K562 (cell line): ENCODE measurements at regions not wholly inside any gene's neighbourhood (a gene's known extent, or its start where the extent isn't known, plus 50 kb on each side); places are given as distances from the start of the nearest gene placed in this dataset.

Experiments
- ATAC-seq: fragments of 200-7000 bp; cut with Tn5 transposase; 3 replicates; pipeline ENCODE4 v1.9.1; 2020; ENCODE audit warnings: moderate library complexity
- BruUV-seq: library from RNA; stranded (reverse); fragments of 400-500 nt; replicated peaks from 2 replicates; lab custom pipeline; 2021; lab: Mats Ljungman, UMichigan
- CTCF ChIA-PET: fragments of 300-600 bp; formaldehyde crosslinking; extraction: SDS; loops from one replicate; lab custom pipeline; 2021; ENCODE audit warnings: low intra/inter-chr PET ratio; lab: Yijun Ruan, JAX
- POLR2A ChIA-PET: fragments of 300-600, 350-650 bp; sonication (Branson Sonifier 250); formaldehyde crosslinking; extraction: SDS; loops from one replicate; lab custom pipeline; 2021; ENCODE audit warnings: antibody characterized with exemption, inconsistent platforms; lab: Yijun Ruan, JAX
- DNase-seq, 4 experiments: peaks; one replicate each; pipeline versions ENCODE4 v3.0.0 to v3.0.0-alpha.2; 2011 to 2018; ENCODE audit warnings: low spot score in 3 of 4, mixed read lengths in 3 of 4; ENCODE audit errors: extremely low read depth in 1 of 4
- FAIRE-seq: peaks from 2 replicates; lab custom pipeline; 2011; peaks lifted over from hg19 to GRCh38; lab: Jason Lieb, UNC
- H2AFZ ChIP-seq: 2 replicates; pipeline ENCODE4 v1.6.0; 2011; ENCODE audit warnings: low read depth, low read length, control low read depth, inconsistent platforms
- H3K27ac ChIP-seq: fragments of 200-600 bp; 3 replicates; pipeline ENCODE4 v1.8.0; 2011; ENCODE audit warnings: low read depth, mild to moderate bottlenecking, control low read depth, inconsistent platforms, low read length, moderate library complexity, mixed read lengths; ENCODE audit errors: extremely low read depth
- H3K27me3 ChIP-seq, 2 experiments: fragments of 300-600 bp in 1 of 2; 2 replicates in 1 of 2; 3 replicates in 1 of 2; pipeline versions ENCODE4 v1.6.0 to v1.8.0; 2011; ENCODE audit warnings: inconsistent platforms in 2 of 2, low read length in 2 of 2, mild to moderate bottlenecking in 1 of 2, mixed read lengths in 1 of 2, moderate library complexity in 1 of 2; ENCODE audit not compliant: control insufficient read depth in 2 of 2, insufficient read depth in 2 of 2
- H3K36me3 ChIP-seq: fragments of 300-600 bp; 3 replicates; pipeline ENCODE4 v1.8.0; 2011; ENCODE audit warnings: mild to moderate bottlenecking, low read length, inconsistent platforms; ENCODE audit not compliant: control insufficient read depth, insufficient read depth
- H3K4me1 ChIP-seq, 2 experiments: fragments of 200-600 bp in 1 of 2; replicated peaks in 1 of 2; 2 replicates in 1 of 2; 3 replicates in 1 of 2; pipeline versions ENCODE4 v1.5.1 to v1.8.0; 2011; ENCODE audit warnings: inconsistent platforms in 2 of 2, low read length in 2 of 2, mild to moderate bottlenecking in 1 of 2, mixed read lengths in 1 of 2, moderate library complexity in 1 of 2; ENCODE audit not compliant: control insufficient read depth in 2 of 2, insufficient read depth in 2 of 2
- H3K4me2 ChIP-seq: 2 replicates; pipeline ENCODE4 v1.6.1; 2011; ENCODE audit warnings: low read length, control low read depth, inconsistent platforms, mixed read lengths; ENCODE audit not compliant: insufficient read depth
- H3K4me3 ChIP-seq: fragments of 200-600 bp; sonication (generic), shearing (Covaris generic); 2 replicates; pipeline ENCODE4 v1.5.1; 2016; ENCODE audit warnings: control low read depth, inconsistent platforms
- H3K79me2 ChIP-seq: fragments of 200-600 bp; 3 replicates; pipeline ENCODE4 v1.8.0; 2011; ENCODE audit warnings: low read length, inconsistent platforms; ENCODE audit not compliant: control insufficient read depth, insufficient read depth
- H3K9ac ChIP-seq, 2 experiments: 2 replicates each; pipeline versions ENCODE4 v1.6.0 to v1.6.1; 2011; ENCODE audit warnings: low read depth in 2 of 2, low read length in 2 of 2, control low read depth in 1 of 2, inconsistent platforms in 1 of 2, mild to moderate bottlenecking in 1 of 2, mixed read lengths in 1 of 2; ENCODE audit not compliant: insufficient read depth in 1 of 2
- H3K9me1 ChIP-seq: one replicate; pipeline ENCODE4 v1.6.0; 2011; ENCODE audit warnings: inconsistent platforms, mild to moderate bottlenecking, low read length, moderate library complexity; ENCODE audit not compliant: control insufficient read depth, insufficient read depth
- H3K9me3 ChIP-seq: replicated peaks from 2 replicates; pipeline ENCODE4 v1.5.1; 2011; ENCODE audit warnings: low read depth, low read length, inconsistent platforms; ENCODE audit not compliant: control insufficient read depth, insufficient read depth
- H4K20me1 ChIP-seq: replicated peaks from 2 replicates; pipeline ENCODE4 v1.6.1; 2011; ENCODE audit warnings: low read length, inconsistent platforms, mixed read lengths; ENCODE audit not compliant: control insufficient read depth, insufficient read depth
- E2F3 ChIP-seq: fragments of 250-450 bp; sonication (Bioruptor Pico); IDR thresholded peaks from 2 replicates; pipeline ENCODE4 v1.4.0; 2020; ENCODE audit warnings: mild to moderate bottlenecking
- HDAC2 ChIP-seq: fragments of 450-650 bp; IDR thresholded peaks from 2 replicates; pipeline ENCODE4 v1.6.1; 2016; ENCODE audit warnings: mild to moderate bottlenecking
- JUNB ChIP-seq: fragments of 450-650 bp; formaldehyde crosslinking; conservative IDR thresholded peaks from 2 replicates; pipeline ENCODE4 v1.4.0; 2020; ENCODE audit warnings: mild to moderate bottlenecking
- POLR3A ChIP-seq: IDR thresholded peaks from 2 replicates; pipeline ENCODE4 v1.6.1; 2011; ENCODE audit warnings: borderline replicate concordance, mild to moderate bottlenecking, moderate library complexity; ENCODE audit not compliant: insufficient read length, insufficient read depth; ENCODE audit errors: extremely low read depth
- ZNF445 ChIP-seq: fragments of 250-450 bp; sonication (Bioruptor Pico); IDR thresholded peaks from 2 replicates; pipeline ENCODE4 v1.4.0; 2020; ENCODE audit warnings: low read depth, mild to moderate bottlenecking, moderate library complexity
- WGBS: fragments of 100-300 bp; shearing (Covaris generic); methylation state at CpG from one replicate; pipeline ENCODE4 v1.1.6; 2016; ENCODE audit warnings: low coverage, mixed read lengths; ENCODE audit not compliant: insufficient coverage; ENCODE audit errors: missing lambda C conversion rate; 5-methylcytosine and 5-hydroxymethylcytosine counted together
- in situ Hi-C: fragments of 300-500 bp; cut with MboI; formaldehyde crosslinking; loops from 4 replicates; pipeline ENCODE4 v1.15.0; 2018; ENCODE audit warnings: inconsistent platforms, mixed read lengths
- intact Hi-C: fragments of 100-400 bp; cut with micrococcal nuclease; formaldehyde crosslinking; loops from 2 replicates; pipeline ENCODE4 v1.14.2; 2022
- TF ChIP-seq, protein P1 (sequence below), 3 experiments: IDR thresholded peaks in 2 of 3; conservative IDR thresholded peaks in 1 of 3; 2 replicates each; pipeline ENCODE4 v1.5.1; 2011 to 2012; ENCODE audit warnings: low read length in 3 of 3, mild to moderate bottlenecking in 3 of 3, control low read depth in 2 of 3, improper control_type of control experiment in 1 of 3, inconsistent platforms in 1 of 3, low read depth in 1 of 3, mixed read lengths in 1 of 3, moderate library complexity in 1 of 3; ENCODE audit not compliant: insufficient read depth in 2 of 3

- no peak overlapping the region for H3K9ac ChIP-seq
- no TSS peak for BruUV-seq
- intact Hi-C loops, result loop anchor here (5.0 kb wide), 1 partner anchor 759 kb away; no protein-coding TSS in a partner anchor
- H3K9me1 ChIP-seq, result no peaks in the 10 kb centered on the region
- H4K20me1 ChIP-seq, result no peaks in the 10 kb centered on the region
- ATAC-seq (no peak), DNase-seq (no peak), FAIRE-seq (no peak)
- TF ChIP-seq POLR3A, result no peak
- TF ChIP-seq ZNF445 (CRISPR knock-in tag), result no peak
- no peak for TF ChIP-seq E2F3 (CRISPR knock-in tag)
- TF ChIP-seq, protein P1, sequence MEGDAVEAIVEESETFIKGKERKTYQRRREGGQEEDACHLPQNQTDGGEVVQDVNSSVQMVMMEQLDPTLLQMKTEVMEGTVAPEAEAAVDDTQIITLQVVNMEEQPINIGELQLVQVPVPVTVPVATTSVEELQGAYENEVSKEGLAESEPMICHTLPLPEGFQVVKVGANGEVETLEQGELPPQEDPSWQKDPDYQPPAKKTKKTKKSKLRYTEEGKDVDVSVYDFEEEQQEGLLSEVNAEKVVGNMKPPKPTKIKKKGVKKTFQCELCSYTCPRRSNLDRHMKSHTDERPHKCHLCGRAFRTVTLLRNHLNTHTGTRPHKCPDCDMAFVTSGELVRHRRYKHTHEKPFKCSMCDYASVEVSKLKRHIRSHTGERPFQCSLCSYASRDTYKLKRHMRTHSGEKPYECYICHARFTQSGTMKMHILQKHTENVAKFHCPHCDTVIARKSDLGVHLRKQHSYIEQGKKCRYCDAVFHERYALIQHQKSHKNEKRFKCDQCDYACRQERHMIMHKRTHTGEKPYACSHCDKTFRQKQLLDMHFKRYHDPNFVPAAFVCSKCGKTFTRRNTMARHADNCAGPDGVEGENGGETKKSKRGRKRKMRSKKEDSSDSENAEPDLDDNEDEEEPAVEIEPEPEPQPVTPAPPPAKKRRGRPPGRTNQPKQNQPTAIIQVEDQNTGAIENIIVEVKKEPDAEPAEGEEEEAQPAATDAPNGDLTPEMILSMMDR (IDR thresholded peaks at IDR 0.05 in 2 of 3, conservative IDR thresholded peaks at IDR 0.05 in 1 of 3; ENCODE audit: insufficient read depth in 2 of 3, low read depth in 1 of 3, low read length in 3 of 3), result no peak
- no peak for TF ChIP-seq JUNB (CRISPR knock-in tag)
- no peak for TF ChIP-seq HDAC2
- no peak overlapping the region for H3K4me2 ChIP-seq
- H3K4me3 ChIP-seq, result no peak overlapping the region
- 0% methylated on average over 2 of the region's 2 CpGs for WGBS
- H3K4me1 ChIP-seq, result no peaks in the 10 kb centered on the region
- H3K27me3 ChIP-seq, result no peaks in the 10 kb centered on the region
- H3K9me3 ChIP-seq, result no peaks in the 10 kb centered on the region
- H3K36me3 ChIP-seq, result no peaks in the 10 kb centered on the region
- ChIA-PET CTCF (no interaction called here), POLR2A (no interaction called here)
- in situ Hi-C loops, result no loop called here
- no peaks in the 10 kb centered on the region for H3K79me2 ChIP-seq
- no peak overlapping the region for H3K27ac ChIP-seq
- H2AFZ ChIP-seq, result no peak overlapping the region
Observed at GRCh38 chr4:124111411-124111810, 601.1 kb downstream of the ANKRD50 start.
